Right cardiac atrium (tissue), 5 donors: ENCODE measurements at regions not wholly inside any gene's neighbourhood (a gene's known extent, or its start where the extent isn't known, plus 50 kb on each side); places are given as distances from the start of the nearest gene placed in this dataset.
"Not testable (repeated sequence)": the region's sequence is repeated elsewhere in the genome, so short reads cannot be mapped to it uniquely, and the experiment has no call there.

Experiments
- ATAC-seq, 2 donors: fragments of 200-7000 bp; cut with Tn5 transposase; one replicate each; pipeline versions ENCODE4 v1.8.0 to v1.9.1; 2020; ENCODE audit warnings: moderate library complexity in 2 of 2, mild to moderate bottlenecking in 1 of 2
- DNase-seq, 3 donors: peaks; one replicate each; pipeline ENCODE4 v3.0.0-alpha.2; 2020
- H3K27ac ChIP-seq: one replicate; pipeline ENCODE4 v1.5.1; 2013; ENCODE audit warnings: mild to moderate bottlenecking, low read length, control low read depth, moderate library complexity
- H3K27me3 ChIP-seq: one replicate; pipeline ENCODE4 v1.6.1; 2013; ENCODE audit not compliant: control insufficient read depth, insufficient read depth
- H3K4me1 ChIP-seq: one replicate; pipeline ENCODE4 v1.6.1; 2013; ENCODE audit warnings: low read length; ENCODE audit not compliant: control insufficient read depth, insufficient read depth
- H3K4me3 ChIP-seq: one replicate; pipeline ENCODE4 v1.5.1; 2013; ENCODE audit warnings: low read length, control low read depth
- H3K9me3 ChIP-seq: one replicate; pipeline ENCODE4 v1.6.1; 2013; ENCODE audit warnings: low read length; ENCODE audit not compliant: control insufficient read depth
- WGBS: extraction: QIAGEN DNeasy Blood & Tissue Kit; methylation state at CpG from one replicate; pipeline ENCODE4 v1.1.7; 2013; 5-methylcytosine and 5-hydroxymethylcytosine counted together
- intact Hi-C, 4 donors: fragments of 100-400 bp; cut with DNase I; formaldehyde crosslinking; loops; one replicate each; pipeline versions ENCODE4 v1.11.0 to v1.14.0; 2022 to 2023
- donor health status: healthy with polysubstance abuse.
- donor health status: DM: no; HTN: yes; CAD: no.
- donor health status: DM: no; HTN: no; CAD: no.
- donor health status: DM: no; HTN: yes; CAD: no; lungs with severe emphysema.
- donor health status: DM: yes; HTN: yes; CAD: no.

DNA sequence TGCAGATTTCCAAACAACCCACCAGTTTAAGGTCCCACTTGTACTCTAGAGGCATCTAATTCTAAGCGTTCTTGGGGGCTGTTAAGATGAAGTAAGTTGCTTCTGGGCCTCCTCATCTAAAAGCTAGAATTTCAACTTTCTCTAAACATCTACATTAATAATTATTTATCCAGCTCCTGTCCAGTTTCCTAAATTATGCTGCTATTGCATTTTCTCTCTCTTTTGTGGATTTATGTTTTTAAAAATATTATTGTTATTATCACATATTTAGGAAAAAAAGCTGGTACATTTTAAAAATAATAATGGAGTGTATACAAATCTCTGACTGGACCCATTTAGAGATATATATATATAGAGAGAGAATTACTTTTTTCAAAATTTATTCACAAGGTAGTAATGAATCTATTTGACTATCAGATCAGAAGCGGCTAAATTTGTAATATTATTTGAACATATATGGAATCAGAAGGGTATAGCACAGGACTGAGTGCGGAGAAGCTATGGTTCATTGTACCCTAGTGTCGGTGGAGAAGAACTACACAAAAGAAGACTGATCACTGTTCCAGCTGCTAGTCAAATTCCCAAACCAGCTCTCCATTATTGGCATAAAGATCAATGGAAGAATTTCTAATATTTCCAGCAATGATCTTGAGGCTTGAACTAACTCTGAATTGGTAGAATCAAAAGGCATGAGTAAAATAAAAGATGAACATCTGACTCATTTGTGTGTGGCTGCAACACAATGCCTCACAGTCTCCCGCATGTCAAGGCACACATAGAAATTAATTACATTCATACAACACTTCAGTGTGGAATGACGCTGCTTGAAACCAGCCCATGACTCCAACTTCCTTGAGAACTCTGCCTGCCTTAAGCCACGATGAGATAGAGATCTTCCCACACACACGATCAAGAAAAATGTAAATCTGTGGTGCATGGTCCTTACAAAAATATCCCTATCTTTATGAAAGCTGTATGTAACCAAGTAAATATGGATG lies 433.4 kb upstream of the OR4E1 start:
- Histone ChIP-seq H3K4me3 (no peak overlapping the region), H3K4me1 (no peaks in the 10 kb centered on the region), H3K9me3 (no peaks in the 10 kb centered on the region), H3K27me3 (no peaks in the 10 kb centered on the region), H3K27ac (no peak overlapping the region)
- WGBS = 74% methylated on average over 8 of the region's 8 CpGs
- DNase-seq (no peak), ATAC-seq (no peak)
- intact Hi-C loops = no loop called here

DNA sequence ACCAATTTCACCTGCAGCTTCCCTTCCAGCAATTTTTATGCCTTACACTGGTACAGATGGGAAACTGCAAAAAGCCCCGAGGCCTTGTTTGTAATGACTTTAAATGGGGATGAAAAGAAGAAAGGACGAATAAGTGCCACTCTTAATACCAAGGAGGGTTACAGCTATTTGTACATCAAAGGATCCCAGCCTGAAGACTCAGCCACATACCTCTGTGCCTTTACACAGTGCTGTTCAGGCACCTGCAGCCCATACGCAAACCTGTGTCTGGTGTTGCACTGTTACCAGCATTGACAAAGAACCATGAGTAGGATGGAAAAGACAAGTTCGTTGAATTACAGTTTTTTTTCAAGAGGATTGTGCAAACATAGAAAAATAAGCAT lies 432.0 kb upstream of the OR4E1 start:
- ATAC-seq (no peak), DNase-seq (no peak)
- intact Hi-C loops = no loop called here
- Histone ChIP-seq H3K9me3 (no peaks in the 10 kb centered on the region), H3K27ac (no peak overlapping the region), H3K4me3 (no peak overlapping the region), H3K4me1 (no peaks in the 10 kb centered on the region), H3K27me3 (no peaks in the 10 kb centered on the region)
- WGBS = 70% methylated on average over 4 of the region's 4 CpGs

DNA sequence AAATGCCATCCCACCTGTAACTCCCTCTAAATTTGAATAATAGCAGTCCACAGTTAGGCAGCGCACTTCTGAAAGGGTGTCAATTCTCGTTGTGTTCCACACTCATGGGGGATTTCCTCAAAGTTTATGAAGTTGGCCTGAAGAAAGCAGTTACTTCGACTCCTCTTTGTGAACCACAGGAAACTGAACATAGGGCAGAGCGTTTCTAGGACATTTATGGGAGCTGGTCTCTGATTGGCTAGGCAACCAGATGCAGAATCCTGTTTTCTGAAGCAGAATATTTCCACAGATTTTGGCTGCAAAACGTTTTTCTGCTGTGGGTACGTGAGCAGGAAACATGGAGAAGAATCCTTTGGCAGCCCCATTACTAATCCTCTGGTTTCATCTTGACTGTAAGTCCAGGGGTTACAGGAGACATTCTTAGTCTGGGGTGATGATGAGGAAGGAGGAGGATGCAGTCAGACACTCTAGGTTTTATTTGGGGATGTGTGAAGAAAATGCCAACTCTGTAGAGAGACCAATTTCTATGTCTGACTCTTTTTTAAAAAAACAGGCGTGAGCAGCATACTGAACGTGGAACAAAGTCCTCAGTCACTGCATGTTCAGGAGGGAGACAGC lies 431.5 kb upstream of the OR4E1 start:
- H3K9me3 ChIP-seq = no peaks in the 10 kb centered on the region
- DNase-seq = no peak
- H3K27me3 ChIP-seq = no peaks in the 10 kb centered on the region
- intact Hi-C loops = no loop called here
- H3K4me3 ChIP-seq = no peak overlapping the region
- H3K4me1 ChIP-seq = no peaks in the 10 kb centered on the region
- H3K27ac ChIP-seq = no peak overlapping the region
- no peak for ATAC-seq
- 40% methylated on average over 8 of the region's 8 CpGs for WGBS

DNA sequence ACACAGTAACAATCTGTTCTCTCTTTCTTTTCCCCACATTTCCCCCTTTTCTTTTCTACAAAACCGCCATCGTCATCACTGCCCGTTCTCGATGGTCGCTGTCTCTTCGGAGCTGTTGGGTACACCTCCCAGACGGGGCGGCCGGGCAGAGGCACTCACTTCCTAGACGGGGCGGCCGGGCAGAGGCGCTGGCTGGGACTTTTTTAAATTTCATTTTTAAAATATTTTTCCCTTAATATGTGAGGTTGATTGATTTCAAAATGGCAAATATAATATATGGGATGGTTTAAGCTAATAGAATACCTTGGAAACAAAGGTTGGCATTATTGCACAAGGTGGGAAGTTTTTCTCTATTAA lies 427.1 kb upstream of the OR4E1 start:
- intact Hi-C loops, H3K4me3 ChIP-seq, ATAC-seq, H3K9me3 ChIP-seq, H3K4me1 ChIP-seq, H3K27me3 ChIP-seq, H3K27ac ChIP-seq: not testable (repeated sequence)
- 95% methylated on average over 13 of the region's 13 CpGs for WGBS
- peak in 1 of 3 donors; percentile 34 for DNase-seq

DNA sequence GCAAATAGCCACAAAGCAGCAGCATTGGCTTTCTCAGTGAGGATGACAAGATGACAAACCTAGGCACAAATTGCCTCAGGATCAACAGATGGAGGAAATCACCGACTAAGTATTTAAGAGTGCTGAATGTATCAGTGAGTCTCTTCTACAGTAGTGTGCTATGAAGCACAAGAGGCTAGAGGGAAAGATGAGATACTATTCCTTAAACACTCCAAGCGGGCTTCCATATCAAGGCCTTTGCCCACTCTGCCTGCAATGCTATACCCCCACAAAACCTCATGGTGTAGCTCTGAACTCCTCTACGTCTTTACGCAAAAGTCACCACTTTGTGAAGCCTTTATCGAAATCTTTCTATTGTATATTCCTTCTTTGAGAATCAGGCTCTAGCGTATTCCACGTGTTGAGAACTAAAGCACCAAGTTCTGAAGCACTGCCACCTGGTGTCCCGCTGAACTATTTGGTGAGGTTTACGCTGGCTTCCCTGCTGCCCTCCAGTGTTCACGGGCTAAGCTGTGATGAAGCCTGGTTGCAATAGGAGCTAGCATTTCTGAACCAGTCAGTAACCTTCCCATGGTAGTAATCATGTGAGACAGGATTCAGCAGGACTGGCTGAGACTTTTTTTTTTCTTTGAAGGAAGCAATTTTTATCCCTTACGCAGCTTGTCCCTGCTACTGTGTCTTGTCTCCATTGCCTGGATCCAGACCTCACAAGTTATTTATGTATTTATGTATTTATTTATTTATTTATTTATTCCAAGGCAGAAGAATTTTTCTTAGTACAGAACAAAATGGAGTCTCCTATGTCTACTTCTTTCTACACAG lies 426.5 kb upstream of the OR4E1 start:
- peak; percentile 94 to 95 for ATAC-seq
- Histone ChIP-seq H3K27me3 (no peaks in the 10 kb centered on the region), H3K4me1 (peaks cover 2% of the 10 kb centered on the region), H3K27ac (no peak overlapping the region), H3K4me3 (no peak overlapping the region), H3K9me3 (no peaks in the 10 kb centered on the region)
- 29% methylated on average over 11 of the region's 11 CpGs for WGBS
- DNase-seq = peak; percentile 69 to 88 (median 77)
- intact Hi-C loops = no loop called here

DNA sequence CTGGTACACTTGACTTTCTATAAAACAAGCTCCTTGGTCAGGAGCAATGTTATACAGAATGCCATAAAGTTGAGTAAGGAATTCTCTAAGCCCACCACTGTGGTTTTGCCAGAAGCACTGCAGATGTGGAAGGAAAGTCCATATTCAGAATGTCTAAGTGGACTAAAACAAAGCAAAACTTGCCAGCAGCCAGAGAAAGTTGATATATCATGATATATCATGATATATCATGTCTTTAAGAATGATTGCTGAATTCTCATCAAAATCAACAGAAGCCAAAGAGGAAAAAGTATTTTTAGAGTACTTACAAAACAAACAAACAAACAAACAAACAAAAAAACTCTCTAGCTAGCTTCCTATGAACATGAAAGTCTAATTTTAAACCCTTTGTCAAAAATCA lies 424.8 kb upstream of the OR4E1 start:
- Histone ChIP-seq H3K27me3 (no peaks in the 10 kb centered on the region), H3K9me3 (no peaks in the 10 kb centered on the region), H3K4me3 (no peak overlapping the region), H3K27ac (no peak overlapping the region), H3K4me1 (peaks cover 2% of the 10 kb centered on the region)
- ATAC-seq (no peak), DNase-seq (no peak)
- intact Hi-C loops = no loop called here

DNA sequence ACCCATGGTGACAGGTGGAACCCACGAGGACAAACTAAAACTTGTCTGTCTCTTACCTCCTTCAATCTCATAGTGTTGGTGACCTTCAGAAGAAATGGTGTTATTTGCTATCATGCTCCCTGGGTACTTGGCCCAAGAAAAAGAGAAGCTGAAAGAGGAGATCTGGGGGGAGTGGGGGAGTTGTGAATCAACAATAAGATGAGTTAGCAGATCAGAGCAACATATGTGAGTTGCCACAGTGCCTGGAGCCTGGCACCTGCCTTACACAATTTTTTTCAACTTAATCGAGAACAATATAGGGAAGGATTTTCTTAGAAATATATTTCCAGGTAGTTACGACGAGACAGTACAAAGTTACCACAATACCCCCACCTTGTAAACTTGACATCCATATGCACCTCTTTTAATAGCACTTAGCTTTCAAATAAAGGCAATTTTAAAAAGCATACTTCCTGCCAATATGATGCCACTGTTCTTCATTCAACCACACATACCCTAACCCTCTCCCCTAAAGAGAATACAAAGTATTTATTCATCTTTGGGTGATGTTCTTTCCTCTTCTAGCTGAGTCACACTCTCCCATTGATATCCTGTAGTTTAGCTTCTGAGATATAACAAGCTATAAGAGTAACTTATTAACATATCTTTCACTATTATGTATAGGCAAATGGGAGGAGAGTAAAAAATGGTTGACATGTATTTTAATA lies 424.1 kb upstream of the OR4E1 start:
- no peak overlapping the region for H3K27ac ChIP-seq
- ATAC-seq (no peak), DNase-seq (no peak)
- peaks cover 2% of the 10 kb centered on the region for H3K4me1 ChIP-seq
- H3K27me3 ChIP-seq = no peaks in the 10 kb centered on the region
- intact Hi-C loops = no loop called here
- no peak overlapping the region for H3K4me3 ChIP-seq
- 73% methylated on average over 4 of the region's 4 CpGs for WGBS
- no peaks in the 10 kb centered on the region for H3K9me3 ChIP-seq

DNA sequence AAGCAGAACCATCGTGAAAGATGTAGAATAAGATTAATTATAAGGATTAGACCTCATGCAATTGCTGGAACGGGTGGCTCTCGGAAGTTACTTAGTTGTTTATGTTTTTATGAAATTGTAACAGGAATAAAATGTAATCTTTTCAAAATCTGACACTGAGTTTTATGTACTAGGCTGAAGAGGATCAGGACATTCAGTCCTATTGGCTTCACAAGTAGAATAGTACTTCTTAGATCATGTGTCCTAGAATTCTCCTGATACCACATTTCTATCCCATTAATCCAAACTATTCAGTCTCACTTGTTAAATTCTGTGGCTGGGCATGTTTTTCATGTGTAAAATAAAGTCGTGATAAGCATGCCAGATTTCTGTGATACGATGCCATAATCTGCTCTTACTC lies 423.5 kb upstream of the OR4E1 start:
- Histone ChIP-seq H3K27ac (no peak overlapping the region), H3K9me3 (no peaks in the 10 kb centered on the region), H3K4me1 (peaks cover 2% of the 10 kb centered on the region), H3K4me3 (no peak overlapping the region), H3K27me3 (no peaks in the 10 kb centered on the region)
- ATAC-seq (peak in 1 of 2 donors; percentile 51), DNase-seq (no peak)
- 45% methylated on average over 5 of the region's 5 CpGs for WGBS
- intact Hi-C loops = no loop called here

DNA sequence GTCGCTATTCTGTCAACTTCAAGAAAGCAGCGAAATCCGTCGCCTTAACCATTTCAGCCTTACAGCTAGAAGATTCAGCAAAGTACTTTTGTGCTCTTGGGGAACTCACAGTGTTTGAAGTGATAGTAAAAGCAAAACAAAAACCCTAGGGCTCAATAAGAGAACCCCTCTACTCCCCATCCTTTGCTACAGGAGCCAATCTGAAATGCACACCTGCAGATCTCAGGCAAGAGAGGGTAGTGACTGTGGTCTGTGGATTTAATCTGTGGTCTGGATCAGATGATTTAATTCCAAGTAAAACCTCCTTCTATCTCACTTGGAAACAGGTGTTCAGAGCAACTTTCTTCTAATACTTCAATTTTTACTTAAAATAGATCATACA lies 422.9 kb upstream of the OR4E1 start:
- Histone ChIP-seq H3K9me3 (no peaks in the 10 kb centered on the region), H3K27ac (no peak overlapping the region), H3K27me3 (no peaks in the 10 kb centered on the region), H3K4me3 (no peak overlapping the region), H3K4me1 (peaks cover 2% of the 10 kb centered on the region)
- ATAC-seq = no peak
- DNase-seq = no peak
- intact Hi-C loops = no loop called here
- 56% methylated on average over 4 of the region's 4 CpGs for WGBS

DNA sequence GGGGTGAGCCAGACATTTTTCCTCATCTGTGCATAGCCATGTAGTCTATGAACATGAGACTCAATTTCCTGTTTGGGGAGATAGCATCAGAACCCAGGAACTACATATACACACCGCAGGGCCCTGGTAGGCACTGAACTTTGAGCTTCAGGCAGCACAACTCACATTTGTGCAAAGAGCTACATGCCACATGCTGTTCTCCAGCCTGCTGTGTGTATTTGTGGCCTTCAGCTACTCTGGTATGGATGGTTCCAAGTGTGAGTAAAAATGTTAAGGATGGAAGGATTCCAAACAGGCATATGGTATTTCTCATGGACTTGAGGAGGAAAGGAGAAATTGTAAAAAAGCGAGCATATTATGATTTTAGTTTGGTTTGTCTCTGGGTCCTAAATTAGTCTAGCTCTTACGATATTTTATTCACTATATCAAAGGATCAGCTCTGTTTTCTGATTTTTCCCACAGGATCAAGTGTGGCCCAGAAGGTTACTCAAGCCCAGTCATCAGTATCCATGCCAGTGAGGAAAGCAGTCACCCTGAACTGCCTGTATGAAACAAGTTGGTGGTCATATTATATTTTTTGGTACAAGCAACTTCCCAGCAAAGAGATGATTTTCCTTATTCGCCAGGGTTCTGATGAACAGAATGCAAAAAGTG lies 422.4 kb upstream of the OR4E1 start:
- H3K9me3 ChIP-seq = no peaks in the 10 kb centered on the region
- peak; percentile 42 to 60 for ATAC-seq
- WGBS = 45% methylated on average over 4 of the region's 4 CpGs

More for the DNA sequence above, 422.4 kb upstream of the OR4E1 start:
- no peak overlapping the region for H3K4me3 ChIP-seq
- intact Hi-C loops = no loop called here
- peaks cover 2% of the 10 kb centered on the region for H3K4me1 ChIP-seq
- peak overlapping the region; percentile 62 for H3K27ac ChIP-seq
- no peaks in the 10 kb centered on the region for H3K27me3 ChIP-seq
- DNase-seq = no peak
